ENCODE measurements at regions not wholly inside any gene's neighbourhood (a gene's known extent, or its start where the extent isn't known, plus 50 kb on each side); places are given as distances from the start of the nearest gene placed in this dataset.

DNA sequence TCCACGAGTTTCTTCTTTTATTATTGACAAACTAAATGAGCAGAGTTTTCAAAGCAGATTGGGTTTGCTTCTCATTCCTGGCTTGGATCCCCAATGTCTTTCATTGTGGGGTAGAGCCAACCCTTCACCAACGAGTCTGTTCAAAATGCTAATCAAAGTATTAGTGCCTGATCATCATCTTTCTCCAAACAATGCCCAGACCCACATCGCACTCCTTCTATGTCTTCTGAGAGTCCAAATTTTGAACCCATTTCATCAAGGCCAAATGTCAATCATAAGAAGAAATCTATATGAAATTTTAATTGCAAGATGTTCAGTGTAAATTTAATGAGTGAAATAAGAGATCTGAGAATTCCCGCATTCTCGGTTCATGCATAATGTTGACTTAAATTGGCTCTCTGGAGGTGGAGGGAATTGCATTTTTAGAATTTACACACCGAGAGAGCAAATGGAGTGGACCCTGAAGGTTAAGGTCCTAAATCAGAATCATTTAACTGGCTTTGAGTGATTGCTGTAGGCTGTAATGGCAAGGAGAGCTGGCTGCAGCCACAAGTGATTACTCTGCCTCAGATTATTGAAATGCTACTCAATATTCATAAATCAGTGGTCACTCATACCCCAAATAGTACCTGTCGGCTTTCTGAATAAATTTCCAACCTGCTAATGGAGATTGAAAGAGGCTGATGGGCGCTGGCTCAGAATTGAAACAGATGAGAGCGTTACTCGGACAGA, 602.9 kb downstream of the TYW1 start:
- WGBS, result 94% methylated on average over 10 of the region's 10 CpGs
- H3K27me3 ChIP-seq, result no peaks in the 10 kb centered on the region
- no peak overlapping the region for H3K27ac ChIP-seq (replicated peaks in 1 of 4)
- peaks cover 0 to 8% (median 1%) of the 10 kb centered on the region in 4 donors for H3K4me1 ChIP-seq
- no peak for DNase-seq (ENCODE audit: extremely low spot score)
- no peaks in the 10 kb centered on the region for H3K9me3 ChIP-seq
- intact Hi-C loops (cut with DNase I), result no loop called here
- H3K36me3 ChIP-seq, result no peaks in the 10 kb centered on the region
- TF ChIP-seq, protein P1, sequence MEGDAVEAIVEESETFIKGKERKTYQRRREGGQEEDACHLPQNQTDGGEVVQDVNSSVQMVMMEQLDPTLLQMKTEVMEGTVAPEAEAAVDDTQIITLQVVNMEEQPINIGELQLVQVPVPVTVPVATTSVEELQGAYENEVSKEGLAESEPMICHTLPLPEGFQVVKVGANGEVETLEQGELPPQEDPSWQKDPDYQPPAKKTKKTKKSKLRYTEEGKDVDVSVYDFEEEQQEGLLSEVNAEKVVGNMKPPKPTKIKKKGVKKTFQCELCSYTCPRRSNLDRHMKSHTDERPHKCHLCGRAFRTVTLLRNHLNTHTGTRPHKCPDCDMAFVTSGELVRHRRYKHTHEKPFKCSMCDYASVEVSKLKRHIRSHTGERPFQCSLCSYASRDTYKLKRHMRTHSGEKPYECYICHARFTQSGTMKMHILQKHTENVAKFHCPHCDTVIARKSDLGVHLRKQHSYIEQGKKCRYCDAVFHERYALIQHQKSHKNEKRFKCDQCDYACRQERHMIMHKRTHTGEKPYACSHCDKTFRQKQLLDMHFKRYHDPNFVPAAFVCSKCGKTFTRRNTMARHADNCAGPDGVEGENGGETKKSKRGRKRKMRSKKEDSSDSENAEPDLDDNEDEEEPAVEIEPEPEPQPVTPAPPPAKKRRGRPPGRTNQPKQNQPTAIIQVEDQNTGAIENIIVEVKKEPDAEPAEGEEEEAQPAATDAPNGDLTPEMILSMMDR (IDR thresholded peaks at IDR 0.05), result no peak
- no peak for TF ChIP-seq POLR2A (IDR thresholded peaks at IDR 0.05; ENCODE audit: low read depth)
- TF ChIP-seq POLR2AphosphoS5 (IDR thresholded peaks at IDR 0.05), result no peak
- TF ChIP-seq EP300 (IDR thresholded peaks at IDR 0.05), result no peak
- H3K4me3 ChIP-seq, result no peak overlapping the region

DNA sequence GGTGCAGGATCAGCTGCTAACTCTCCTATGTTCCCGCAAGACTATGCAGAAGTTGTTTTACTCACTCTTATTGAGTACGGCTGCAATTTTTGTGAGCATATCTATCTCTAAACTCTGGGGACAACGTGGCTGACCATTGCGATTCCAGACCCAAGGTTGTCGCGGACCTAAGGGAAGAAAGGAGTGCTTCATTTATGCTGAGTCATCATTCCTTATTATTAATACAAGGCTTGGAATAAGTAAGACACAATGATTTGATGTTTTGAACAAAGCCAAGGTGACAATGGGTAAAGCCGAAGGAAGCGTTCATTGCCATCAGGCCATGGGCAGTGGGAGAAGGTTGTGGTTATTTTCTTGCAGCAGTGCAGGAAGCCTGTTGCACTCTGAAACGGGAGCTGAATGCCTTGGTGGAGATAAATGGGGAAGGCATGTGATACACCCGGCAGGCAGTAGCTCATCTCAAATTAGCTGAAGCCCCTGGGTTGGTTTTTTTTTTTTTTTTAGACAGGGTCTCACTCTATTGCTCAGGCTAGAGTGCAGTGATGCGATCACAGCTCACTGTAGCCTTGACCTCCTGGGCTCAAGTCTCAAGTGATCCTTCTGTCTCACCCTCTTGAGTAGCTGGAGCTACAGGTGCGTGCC, 605.7 kb downstream of the TYW1 start:
- Histone ChIP-seq H3K27ac (replicated peaks in 1 of 4) (no peak overlapping the region), H3K4me3 (no peak overlapping the region), H3K36me3 (no peaks in the 10 kb centered on the region), H3K9me3 (peaks cover 0 to 16% (median 10%) of the 10 kb centered on the region in 4 donors), H3K4me1 (peaks cover 0 to 13% (median 3%) of the 10 kb centered on the region in 4 donors), H3K27me3 (no peaks in the 10 kb centered on the region)
- TF ChIP-seq EP300 (IDR thresholded peaks at IDR 0.05) (no peak), POLR2A (IDR thresholded peaks at IDR 0.05; ENCODE audit: low read depth) (no peak), POLR2AphosphoS5 (IDR thresholded peaks at IDR 0.05) (no peak)
- TF ChIP-seq, protein P1 (IDR thresholded peaks at IDR 0.05), result no peak
- 89% methylated on average over 12 of the region's 12 CpGs for WGBS
- intact Hi-C loops (cut with DNase I), result no loop called here
- DNase-seq (ENCODE audit: extremely low spot score), result no peak

DNA sequence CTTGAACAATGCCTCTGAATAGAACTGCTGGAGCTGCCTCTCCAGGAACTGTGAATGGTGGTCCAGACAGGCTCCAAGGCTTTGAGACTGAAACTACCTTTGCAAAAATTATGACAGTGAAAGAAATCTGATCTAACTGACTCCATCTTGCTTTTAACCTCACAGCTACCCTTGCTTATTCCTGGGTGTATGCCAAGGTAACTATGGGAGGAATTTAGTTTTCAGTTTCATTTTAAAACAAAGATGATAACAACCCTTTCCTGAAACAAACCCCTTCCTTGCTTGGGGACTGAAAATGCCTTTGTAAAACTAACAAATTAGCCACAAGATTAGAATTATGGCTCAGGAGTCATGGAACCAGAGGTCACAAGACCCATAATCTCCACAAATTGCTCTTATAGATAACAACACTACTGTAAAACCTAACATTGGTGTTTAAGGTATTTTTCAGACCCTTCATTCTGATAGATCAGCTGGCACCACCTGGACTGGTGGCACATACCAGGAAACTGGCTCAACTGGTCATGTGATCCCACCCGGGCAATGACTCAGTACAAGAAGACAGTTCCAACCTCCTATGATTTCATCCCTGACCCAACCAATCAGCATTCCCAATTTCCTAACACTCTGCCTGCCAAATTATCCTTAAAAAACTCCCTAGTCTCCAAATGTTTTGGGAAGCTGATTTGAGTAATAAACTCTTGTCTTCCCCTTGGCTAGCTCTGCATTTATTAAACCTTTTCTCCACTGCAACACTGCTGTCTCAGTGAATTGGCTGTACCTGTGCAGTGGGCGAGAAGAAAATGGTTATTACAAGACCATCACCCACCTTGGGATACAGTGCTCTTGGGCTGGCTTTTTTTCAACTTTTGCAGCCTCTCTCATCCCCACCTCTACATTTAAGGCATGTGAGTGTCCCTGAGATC, 608.1 kb downstream of the TYW1 start:
- no peak overlapping the region for H3K27ac ChIP-seq (replicated peaks in 1 of 4)
- H3K4me1 ChIP-seq, result peaks cover 0 to 13% (median 3%) of the 10 kb centered on the region in 4 donors
- H3K27me3 ChIP-seq, result no peaks in the 10 kb centered on the region
- TF ChIP-seq POLR2AphosphoS5 (IDR thresholded peaks at IDR 0.05) (no peak), EP300 (IDR thresholded peaks at IDR 0.05) (no peak), POLR2A (IDR thresholded peaks at IDR 0.05; ENCODE audit: low read depth) (no peak)
- TF ChIP-seq, protein P1 (IDR thresholded peaks at IDR 0.05), result no peak
- no peak overlapping the region for H3K4me3 ChIP-seq
- intact Hi-C loops (cut with DNase I), result no loop called here
- DNase-seq (ENCODE audit: extremely low spot score), result no peak
- H3K36me3 ChIP-seq, result no peaks in the 10 kb centered on the region
- 91% methylated on average over 2 of the region's 2 CpGs for WGBS
- H3K9me3 ChIP-seq, result peaks cover 0 to 16% (median 10%) of the 10 kb centered on the region in 4 donors

DNA sequence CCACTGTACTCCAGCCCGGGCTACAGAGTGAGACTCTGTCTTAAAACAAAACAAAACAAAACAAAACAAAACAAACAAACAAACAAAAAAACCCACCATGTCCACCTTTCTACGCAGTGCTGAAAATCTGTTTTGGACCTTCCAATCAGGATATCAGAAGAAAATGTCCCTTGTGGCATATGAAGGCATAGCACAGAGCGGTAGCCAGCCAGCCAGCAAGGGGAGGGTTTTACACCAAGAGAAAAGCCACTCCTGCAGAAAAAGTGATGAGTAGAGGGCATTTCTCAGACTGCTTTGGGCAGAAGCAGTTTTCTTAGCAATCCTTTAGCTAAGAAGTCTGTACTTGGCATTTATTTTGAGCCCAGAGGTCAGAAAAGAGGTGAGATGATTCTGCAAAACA, 612.2 kb downstream of the TYW1 start:
- Histone ChIP-seq H3K27ac (replicated peaks in 1 of 4) (no peak overlapping the region), H3K27me3 (no peaks in the 10 kb centered on the region), H3K4me1 (peaks cover 0 to 12% (median 3%) of the 10 kb centered on the region in 4 donors), H3K36me3 (no peaks in the 10 kb centered on the region), H3K4me3 (no peak overlapping the region), H3K9me3 (peaks cover 0 to 23% (median 15%) of the 10 kb centered on the region in 4 donors)
- TF ChIP-seq EP300 (IDR thresholded peaks at IDR 0.05) (no peak), POLR2AphosphoS5 (IDR thresholded peaks at IDR 0.05) (no peak), POLR2A (IDR thresholded peaks at IDR 0.05; ENCODE audit: low read depth) (no peak)
- TF ChIP-seq, protein P1 (IDR thresholded peaks at IDR 0.05), result no peak
- no peak for DNase-seq (ENCODE audit: extremely low spot score)
- intact Hi-C loops (cut with DNase I), result no loop called here
- WGBS, result 89% methylated on average over 3 of the region's 3 CpGs

Data from esophagus muscularis mucosa (tissue), 4 donors.